C4-2B (cell line): ENCODE measurements at regions not wholly inside any gene's neighbourhood (a gene's known extent, or its start where the extent isn't known, plus 50 kb on each side); places are given as distances from the start of the nearest gene placed in this dataset.

Experiments used
- CTCF ChIP-seq: fragments of 450-650 bp; conservative IDR thresholded peaks from 2 replicates; pipeline ENCODE4 v1.5.1; 2017; ENCODE audit warnings: mild to moderate bottlenecking
- ZFX ChIP-seq: fragments of 450-650 bp; IDR thresholded peaks from 2 replicates; pipeline ENCODE4 v1.6.1; 2017

- TF ChIP-seq CTCF: no peak
- TF ChIP-seq ZFX: no peak
Observed at GRCh38 chr14:32008602-32009193, 68.4 kb upstream of the ARHGAP5 start.
